ENCODE measurements at regions not wholly inside any gene's neighbourhood (a gene's known extent, or its start where the extent isn't known, plus 50 kb on each side); places are given as distances from the start of the nearest gene placed in this dataset.

- TF ChIP-seq, protein P1, sequence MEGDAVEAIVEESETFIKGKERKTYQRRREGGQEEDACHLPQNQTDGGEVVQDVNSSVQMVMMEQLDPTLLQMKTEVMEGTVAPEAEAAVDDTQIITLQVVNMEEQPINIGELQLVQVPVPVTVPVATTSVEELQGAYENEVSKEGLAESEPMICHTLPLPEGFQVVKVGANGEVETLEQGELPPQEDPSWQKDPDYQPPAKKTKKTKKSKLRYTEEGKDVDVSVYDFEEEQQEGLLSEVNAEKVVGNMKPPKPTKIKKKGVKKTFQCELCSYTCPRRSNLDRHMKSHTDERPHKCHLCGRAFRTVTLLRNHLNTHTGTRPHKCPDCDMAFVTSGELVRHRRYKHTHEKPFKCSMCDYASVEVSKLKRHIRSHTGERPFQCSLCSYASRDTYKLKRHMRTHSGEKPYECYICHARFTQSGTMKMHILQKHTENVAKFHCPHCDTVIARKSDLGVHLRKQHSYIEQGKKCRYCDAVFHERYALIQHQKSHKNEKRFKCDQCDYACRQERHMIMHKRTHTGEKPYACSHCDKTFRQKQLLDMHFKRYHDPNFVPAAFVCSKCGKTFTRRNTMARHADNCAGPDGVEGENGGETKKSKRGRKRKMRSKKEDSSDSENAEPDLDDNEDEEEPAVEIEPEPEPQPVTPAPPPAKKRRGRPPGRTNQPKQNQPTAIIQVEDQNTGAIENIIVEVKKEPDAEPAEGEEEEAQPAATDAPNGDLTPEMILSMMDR (IDR thresholded peaks at IDR 0.05), result no peak
- H3K4me3 Mint-ChIP-seq, result no peak overlapping the region
- no peaks in the 10 kb centered on the region for H3K27me3 Mint-ChIP-seq
- intact Hi-C loops (cut with micrococcal nuclease), result no loop called here
- no peaks in the 10 kb centered on the region for H3K4me1 Mint-ChIP-seq (ENCODE audit: low read depth)
- DNase-seq (no peak), ATAC-seq (no peak)
- H3K36me3 Mint-ChIP-seq (ENCODE audit: low read depth), result no peaks in the 10 kb centered on the region
- ChIA-PET POLR2A (no interaction called here), CTCF (interaction anchor here (1.3 kb wide), 1 partner anchor 10 kb away, joined by 3 read pairs; no protein-coding TSS in a partner anchor)
- H3K27ac Mint-ChIP-seq, result no peak overlapping the region
- no peaks in the 10 kb centered on the region for H3K9me3 Mint-ChIP-seq
Measured at GRCh38 chr4:138405934-138406567, 163.9 kb upstream of the SLC7A11 start.

DNA sequence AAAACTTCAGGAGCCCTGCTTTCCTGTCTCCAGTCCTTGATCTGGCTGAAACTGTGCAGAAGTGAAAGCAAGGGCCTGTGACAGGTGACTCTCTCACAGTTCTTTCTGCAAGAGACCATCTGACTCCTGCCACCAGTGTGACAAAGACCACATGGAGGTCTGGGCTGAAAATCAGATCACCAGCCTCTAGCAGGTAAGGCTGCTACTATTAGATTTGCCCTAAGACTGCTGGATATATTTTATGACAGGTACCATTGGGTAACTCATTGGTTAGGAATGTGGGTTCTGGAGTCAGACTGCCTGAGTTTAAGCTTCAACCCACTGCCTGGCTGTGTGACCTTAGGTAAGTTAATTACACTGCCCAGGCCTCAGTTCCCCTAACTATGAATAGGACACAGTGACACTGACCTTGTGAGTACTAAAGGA lies 163.3 kb upstream of the SLC7A11 start:
- Mint-ChIP-seq H3K4me3 (no peak overlapping the region), H3K27ac (no peak overlapping the region), H3K9me3 (no peaks in the 10 kb centered on the region), H3K27me3 (no peaks in the 10 kb centered on the region), H3K4me1 (ENCODE audit: low read depth) (no peaks in the 10 kb centered on the region), H3K36me3 (ENCODE audit: low read depth) (no peaks in the 10 kb centered on the region)
- TF ChIP-seq, protein P1 (IDR thresholded peaks at IDR 0.05), result no peak
- ChIA-PET CTCF (interaction anchor here (1.3 kb wide), 1 partner anchor 10 kb away, joined by 3 read pairs; no protein-coding TSS in a partner anchor), POLR2A (no interaction called here)
- intact Hi-C loops (cut with micrococcal nuclease), result no loop called here
- DNase-seq (no peak), ATAC-seq (no peak)

- no peaks in the 10 kb centered on the region for H3K4me1 Mint-ChIP-seq (ENCODE audit: low read depth)
- ChIA-PET POLR2A (no interaction called here), CTCF (interaction anchor here (1.3 kb wide), 1 partner anchor 11 kb away, joined by 3 read pairs; no protein-coding TSS in a partner anchor)
- TF ChIP-seq, protein P1 (IDR thresholded peaks at IDR 0.05), result no peak
- ATAC-seq, result no peak
- H3K4me3 Mint-ChIP-seq, result no peak overlapping the region
- no peaks in the 10 kb centered on the region for H3K9me3 Mint-ChIP-seq
- H3K27ac Mint-ChIP-seq, result no peak overlapping the region
- no peak for DNase-seq
- H3K27me3 Mint-ChIP-seq, result no peaks in the 10 kb centered on the region
- intact Hi-C loops (cut with micrococcal nuclease), result no loop called here
- H3K36me3 Mint-ChIP-seq (ENCODE audit: low read depth), result no peaks in the 10 kb centered on the region
Measured at GRCh38 chr4:138404801-138405200, 162.7 kb upstream of the SLC7A11 start.

DNA sequence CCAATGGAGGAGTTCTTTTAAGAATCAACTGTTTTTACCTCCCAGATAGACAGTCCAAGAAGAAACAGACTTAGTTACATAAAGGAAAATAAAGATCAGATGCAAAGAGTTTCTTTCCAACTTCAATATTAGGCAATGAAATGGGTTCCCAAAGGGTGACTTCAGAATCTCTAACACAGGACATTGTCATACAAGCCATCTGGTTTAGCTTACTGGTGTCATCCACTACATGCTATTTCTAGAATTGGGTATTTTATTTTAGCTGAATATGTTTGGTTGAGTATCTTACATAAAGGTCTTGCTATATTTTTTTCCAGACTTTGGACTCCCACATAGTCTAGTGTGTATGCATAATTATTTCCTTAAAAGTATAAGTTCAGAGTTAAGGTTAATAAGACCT lies 162.1 kb upstream of the SLC7A11 start:
- no peaks in the 10 kb centered on the region for H3K4me1 Mint-ChIP-seq (ENCODE audit: low read depth)
- H3K4me3 Mint-ChIP-seq, result no peak overlapping the region
- DNase-seq (no peak), ATAC-seq (no peak)
- TF ChIP-seq, protein P1 (IDR thresholded peaks at IDR 0.05), result no peak
- ChIA-PET CTCF (no interaction called here), POLR2A (no interaction called here)
- intact Hi-C loops (cut with micrococcal nuclease), result no loop called here
- no peaks in the 10 kb centered on the region for H3K27me3 Mint-ChIP-seq
- H3K27ac Mint-ChIP-seq, result no peak overlapping the region
- H3K36me3 Mint-ChIP-seq (ENCODE audit: low read depth), result no peaks in the 10 kb centered on the region
- no peaks in the 10 kb centered on the region for H3K9me3 Mint-ChIP-seq

GRCh38 chr4:138401334-138401733 lies 159.2 kb upstream of the SLC7A11 start:
- DNase-seq, result no peak
- H3K36me3 Mint-ChIP-seq (ENCODE audit: low read depth), result no peaks in the 10 kb centered on the region
- TF ChIP-seq, protein P1 (IDR thresholded peaks at IDR 0.05), result no peak
- no peak overlapping the region for H3K4me3 Mint-ChIP-seq
- H3K27ac Mint-ChIP-seq, result no peak overlapping the region
- POLR2A ChIA-PET, result no interaction called here
- ATAC-seq, result no peak
- no peaks in the 10 kb centered on the region for H3K9me3 Mint-ChIP-seq
- CTCF ChIA-PET, result no interaction called here
- no peaks in the 10 kb centered on the region for H3K4me1 Mint-ChIP-seq (ENCODE audit: low read depth)
- intact Hi-C loops (cut with micrococcal nuclease), result no loop called here
- no peaks in the 10 kb centered on the region for H3K27me3 Mint-ChIP-seq
